NCI-H345 (cell line): ENCODE measurements at regions not wholly inside any gene's neighbourhood (a gene's known extent, or its start where the extent isn't known, plus 50 kb on each side); places are given as distances from the start of the nearest gene placed in this dataset.
A peak's percentile ranks its signal among the peaks of the same experiment; 100 is the strongest.

Source experiments
- DNase-seq: peaks from one replicate; lab custom pipeline; 2025; lab: John Stamatoyannopoulos, UW

DNA sequence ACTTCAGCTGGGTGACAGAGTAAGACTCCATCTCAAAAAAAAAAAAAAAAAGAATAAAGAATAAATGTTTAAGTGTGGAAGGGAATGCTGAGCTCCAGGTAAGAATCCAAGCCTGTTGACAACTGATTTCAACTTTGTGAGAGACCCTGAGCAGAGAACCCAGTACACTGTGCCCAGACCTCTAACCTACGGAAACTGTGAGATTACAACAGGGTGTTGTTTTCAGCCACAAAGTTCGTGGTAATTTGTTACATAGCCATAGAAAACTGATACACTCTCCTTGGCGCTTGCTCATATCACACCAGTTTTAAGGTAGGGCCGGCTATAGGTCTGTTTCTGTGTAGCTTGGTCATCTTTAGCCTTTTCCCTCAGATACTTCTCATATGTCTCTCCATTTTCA lies 98.4 kb upstream of the PAPOLG start:
- DNase-seq, result no peak

DNA sequence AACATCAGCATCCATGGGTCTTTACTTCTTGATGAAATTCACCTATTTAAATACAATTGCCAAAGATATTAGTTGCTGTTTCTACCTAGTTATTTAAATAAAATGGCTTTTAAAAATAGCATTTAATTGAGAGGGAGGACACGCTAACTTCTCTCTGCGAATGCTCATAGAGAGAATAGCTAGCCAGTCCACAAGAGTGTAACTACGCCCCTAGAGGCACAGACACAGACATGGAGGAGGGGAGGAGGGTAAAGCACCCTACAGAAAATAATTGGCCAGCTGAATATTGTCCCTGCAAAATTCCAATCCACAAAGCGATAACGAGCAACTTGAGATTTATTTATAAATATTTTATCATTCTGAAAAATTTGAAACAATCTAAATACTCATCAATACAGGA lies 97.0 kb upstream of the PAPOLG start:
- no peak for DNase-seq

DNA sequence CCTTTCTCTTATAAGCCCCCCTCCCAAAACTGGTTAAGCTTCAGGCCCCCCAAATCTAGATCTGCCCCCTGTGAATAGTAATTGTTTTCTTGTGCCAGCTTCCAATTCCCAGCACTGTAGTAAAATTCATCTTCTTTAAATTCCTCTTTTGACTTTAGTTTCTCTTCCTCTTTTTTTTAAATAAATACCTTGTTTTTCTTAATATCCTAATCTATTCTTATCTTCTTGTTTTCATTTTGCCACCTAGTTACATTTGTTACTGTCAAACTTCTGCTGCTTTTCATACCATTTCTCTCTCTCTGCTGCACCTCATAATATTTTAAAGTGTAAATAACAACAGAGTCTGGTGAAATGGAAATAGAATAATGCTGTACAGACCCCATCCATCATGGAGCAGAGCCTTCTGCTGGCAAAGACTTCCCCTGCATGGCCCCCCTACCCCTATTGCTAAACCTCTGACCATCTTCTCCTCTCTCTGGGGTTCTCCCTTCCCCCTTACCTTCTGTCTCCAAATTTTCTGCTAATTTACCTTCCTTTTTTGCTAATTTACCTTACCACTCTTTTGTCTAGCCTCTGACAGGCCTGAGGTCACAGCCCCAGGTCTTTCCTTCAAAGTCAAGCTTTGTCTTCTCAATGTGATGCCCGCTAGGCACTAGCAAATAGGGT lies 94.9 kb upstream of the PAPOLG start:
- no peak for DNase-seq

DNA sequence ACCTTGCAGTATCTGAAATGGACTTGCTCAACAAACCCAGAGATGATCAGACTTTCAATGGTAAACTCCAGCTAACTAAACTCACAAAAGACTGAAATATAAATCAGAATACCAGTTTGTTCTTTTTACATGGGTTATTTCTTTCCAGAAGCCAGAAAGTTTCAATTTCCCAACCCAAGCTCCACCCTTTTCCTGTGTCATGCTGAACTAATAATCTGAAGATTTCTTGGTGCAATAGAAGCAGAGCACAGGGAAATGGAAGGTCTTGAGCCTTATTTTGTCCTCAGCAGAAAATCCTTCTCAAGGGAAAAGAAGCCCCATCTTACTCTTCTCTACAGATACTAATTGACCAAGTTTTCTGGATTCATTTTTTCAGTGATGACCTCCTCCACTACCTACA lies 93.3 kb upstream of the PAPOLG start:
- no peak for DNase-seq

DNA sequence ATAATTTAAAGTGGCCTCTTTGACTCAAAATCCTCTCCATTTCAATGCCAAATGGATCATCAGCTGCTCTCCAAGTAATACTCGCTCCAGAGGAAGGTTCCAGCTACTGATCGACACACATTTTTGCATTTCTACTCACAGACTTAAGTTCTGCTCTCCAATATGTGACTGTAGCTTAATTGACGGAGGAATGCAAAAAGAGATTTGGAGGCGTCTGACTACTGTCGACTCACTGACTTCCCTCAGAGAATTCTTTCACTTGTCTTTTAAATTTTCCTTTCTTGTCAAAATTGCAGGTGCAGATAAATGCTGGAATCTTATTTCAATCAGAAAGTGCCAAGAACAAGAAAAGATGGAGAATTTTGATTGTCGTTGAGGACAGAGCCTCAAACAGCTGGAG lies 84.1 kb upstream of the PAPOLG start:
- no peak for DNase-seq

DNA sequence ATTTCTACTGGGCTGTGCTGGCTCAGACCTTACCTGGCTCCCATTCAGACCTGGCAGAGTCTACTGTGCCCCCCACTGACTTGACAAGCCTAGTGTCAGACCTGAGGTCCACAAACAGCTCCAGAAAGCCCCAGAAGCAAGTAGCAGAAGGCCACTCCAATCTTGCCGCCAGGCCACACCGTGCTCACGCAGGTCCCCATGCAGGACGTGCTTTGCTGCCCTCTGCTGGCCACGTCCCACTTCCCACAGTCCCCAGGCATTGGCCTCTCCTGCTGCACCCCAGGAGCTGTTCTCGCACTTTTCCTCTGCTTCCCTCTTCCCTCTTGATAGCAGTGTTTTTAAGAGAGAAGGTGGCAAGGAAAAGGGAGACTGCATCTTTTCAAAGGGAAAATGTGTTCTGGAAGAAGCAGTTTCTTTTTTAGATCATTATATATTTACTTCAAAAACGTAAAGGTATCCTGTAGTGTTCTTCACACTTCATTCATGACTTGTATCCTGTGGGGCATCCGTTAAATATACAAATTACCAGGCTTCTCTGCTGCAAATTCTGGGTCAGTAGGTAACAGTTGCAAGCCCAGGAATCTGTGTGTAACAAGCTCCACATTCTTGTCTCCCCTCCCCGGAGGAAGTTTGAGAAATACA lies 81.4 kb upstream of the PAPOLG start:
- peak; percentile 74 for DNase-seq

DNA sequence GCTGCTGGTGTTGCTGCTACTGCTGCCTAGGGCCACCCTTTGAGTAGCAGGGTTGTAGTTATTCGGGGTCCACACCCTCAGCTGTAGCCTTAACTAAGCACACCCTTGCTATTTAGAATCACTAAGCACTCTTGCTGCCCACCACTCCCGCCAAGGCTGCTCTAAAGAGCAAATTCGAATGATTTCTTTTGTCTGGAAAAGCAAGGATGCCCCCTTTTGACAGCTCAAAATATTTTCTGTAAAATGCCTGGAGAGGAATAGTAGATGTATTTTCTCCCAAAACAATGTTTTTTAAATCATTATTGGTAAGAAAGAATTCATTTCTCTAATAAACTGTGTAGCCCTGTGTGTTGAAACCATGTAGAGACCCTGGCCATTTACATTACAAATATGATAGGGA lies 80.8 kb upstream of the PAPOLG start:
- no peak for DNase-seq

DNA sequence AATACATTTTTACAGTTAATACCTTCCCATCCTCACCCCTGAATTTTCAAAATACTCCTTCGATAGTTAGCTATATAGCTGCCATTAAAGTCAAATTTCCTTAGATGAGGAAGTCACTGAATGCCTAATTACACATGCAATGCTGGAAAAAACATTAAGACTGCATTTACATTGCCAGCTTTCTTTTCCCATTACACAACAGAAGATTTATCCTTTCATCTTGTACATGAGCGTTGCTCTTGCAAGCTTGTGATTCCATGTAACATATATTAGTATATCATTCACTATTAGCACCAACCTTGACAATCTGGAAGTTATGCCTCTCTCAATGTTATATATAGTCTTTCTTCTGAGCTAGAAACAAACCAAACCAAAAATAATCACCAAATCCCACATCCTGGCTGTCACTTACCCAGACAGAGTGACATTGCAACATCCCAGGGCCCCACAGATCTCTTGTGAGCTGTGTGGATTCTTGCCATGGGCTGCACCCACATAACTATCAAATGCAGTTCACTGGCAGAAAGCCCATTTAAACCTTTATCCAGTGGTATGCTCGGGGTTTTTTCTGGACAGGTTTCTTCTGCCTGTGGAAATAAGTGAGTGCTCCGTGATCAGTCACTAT lies 79.2 kb upstream of the PAPOLG start:
- no peak for DNase-seq

DNA sequence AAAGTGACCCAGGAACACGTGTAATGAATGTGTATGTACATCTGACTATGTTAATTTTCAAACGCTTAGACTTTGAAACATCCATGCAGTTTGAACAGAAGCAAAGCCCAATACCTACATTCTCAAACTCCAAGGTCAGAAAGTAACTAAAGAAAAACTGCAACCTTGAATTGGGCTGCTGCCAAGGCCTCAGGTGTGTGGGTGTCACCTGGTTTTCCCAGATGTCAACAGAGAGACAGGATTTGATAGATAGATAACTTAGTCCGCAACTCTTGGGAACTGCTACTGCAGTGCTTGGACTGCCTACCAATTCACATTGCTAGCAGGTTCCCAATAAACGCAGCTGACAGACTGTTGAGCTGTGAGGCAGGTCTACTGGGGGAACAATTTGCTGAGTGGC lies 78.7 kb upstream of the PAPOLG start:
- DNase-seq, result no peak

DNA sequence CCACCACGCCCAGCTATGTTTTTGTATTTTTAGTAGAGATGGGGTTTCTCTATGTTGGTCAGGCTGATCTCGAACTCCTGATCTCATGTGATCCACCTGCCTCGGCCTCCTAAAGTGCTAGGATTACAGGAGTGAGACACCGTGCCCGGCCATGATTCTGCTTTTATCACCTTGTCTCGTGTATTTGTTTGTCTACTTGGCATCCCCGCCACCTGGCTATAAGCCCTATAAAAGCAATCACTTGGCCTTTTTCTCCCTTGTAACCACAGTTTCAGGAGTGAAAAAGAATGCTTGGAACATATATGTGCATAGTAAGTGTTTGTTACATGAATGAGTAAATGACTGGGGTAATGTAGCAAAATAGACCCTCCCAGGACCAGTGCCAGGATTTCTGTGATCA lies 77.5 kb upstream of the PAPOLG start:
- DNase-seq, result no peak

DNA sequence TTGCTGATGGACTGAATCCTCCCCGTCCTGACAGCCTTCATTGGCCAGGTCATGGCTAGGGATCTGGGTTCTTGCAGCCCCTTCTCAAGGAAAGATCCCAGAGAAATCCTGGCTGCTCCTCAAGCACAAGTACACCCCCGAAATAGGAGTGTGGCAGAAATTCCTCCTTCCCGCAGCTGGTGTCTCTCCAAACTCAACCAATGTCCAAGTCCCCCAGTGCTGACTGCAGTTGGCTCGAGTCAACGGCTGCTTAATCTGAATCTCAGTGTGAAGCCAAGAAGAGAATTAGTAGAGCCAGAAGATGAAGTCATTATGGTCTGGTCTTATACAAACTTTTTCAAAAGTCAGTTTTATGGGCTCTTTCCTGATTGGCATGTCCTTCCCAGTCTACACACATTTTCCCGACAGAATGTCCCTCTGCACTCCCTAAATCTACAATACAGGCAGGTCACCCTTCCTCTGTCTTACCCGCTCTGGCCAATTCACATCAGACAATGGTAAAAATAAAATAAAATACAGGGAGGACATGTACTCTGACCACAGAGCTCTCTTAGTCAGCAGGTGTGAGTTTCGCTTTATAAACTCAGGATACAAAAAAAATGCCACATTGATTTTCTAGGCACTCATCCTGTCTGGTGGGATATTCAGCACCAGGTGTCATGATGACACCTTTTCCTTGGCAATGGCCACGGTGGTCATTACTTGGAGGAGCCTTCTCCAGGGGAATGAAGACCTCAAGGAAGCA lies 76.9 kb upstream of the PAPOLG start:
- no peak for DNase-seq

DNA sequence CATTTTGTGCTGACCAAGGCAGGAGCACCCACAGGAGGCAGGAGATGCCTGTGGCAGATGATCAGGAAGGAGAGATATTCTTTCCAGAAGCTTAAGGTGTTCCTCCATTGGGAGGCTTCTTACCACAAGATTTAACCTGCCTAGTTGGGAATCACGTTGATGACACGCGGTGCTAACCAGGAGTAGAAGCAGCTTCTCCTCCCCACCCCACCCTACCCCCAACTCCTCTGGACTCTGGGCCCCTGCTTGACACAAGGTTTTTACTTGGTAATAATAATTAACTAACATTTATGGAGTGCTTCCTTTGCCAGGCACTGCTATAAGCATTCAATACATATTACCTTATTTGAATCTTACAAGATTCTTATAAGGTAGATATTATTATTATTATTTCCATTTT lies 62.5 kb upstream of the PAPOLG start:
- DNase-seq, result no peak

DNA sequence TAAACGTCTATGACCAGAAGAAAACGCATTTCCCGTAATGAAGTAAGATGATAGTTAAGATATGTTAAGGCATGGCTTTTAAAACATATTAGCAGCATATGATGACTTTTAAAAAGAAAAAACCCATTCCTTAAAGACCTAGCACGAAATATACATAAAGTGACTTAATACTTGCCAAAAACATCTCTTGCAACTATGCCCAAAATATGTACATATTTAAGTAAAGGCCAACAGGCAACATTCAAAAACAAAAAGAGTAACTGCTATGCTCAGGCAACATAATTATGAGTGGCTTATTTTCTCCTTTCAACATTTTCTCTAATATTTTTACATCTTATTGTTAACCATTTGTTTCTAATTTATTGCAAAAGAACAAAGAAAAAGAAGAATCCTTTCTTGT lies 60.3 kb upstream of the PAPOLG start:
- no peak for DNase-seq

DNA sequence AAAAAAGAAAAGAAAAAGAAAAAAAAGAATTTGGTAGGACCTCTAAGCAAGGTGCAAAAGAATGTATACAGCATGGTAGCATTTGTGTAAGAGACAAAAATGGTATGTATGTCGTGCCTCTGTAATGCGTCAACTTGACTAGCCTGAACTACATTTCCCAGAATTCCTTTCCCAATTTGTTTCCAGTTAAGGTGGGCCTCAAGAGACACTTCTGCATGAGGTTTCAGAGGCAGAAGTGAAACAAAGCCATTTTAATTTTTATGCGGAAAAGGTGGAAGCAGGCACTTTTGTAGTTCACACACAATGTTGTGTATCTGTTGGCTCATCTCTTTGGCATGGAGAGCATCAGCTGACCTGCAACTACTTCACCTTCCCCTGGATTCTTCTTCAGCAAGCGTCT lies 56.5 kb upstream of the PAPOLG start:
- DNase-seq, result no peak

DNA sequence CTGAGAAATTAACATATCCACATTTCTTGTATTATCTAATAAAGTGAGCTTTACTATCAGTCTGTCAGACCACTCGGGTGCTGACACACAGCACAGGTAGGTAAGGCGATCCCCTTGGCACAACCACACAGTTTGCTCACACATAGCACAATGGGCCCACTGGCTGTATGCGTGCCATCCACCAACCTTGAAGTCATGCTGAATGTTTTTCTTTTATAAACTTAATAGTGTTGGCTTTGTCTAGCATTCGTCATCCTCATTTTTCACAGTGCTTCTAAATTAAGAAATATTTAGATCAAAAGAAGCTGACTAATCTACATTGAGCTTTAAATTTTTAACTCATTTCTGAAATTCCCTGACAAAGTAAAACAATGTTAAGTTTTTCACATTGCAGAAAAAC lies 50.0 kb upstream of the PAPOLG start:
- DNase-seq, result no peak
